ENCODE measurements at regions not wholly inside any gene's neighbourhood (a gene's known extent, or its start where the extent isn't known, plus 50 kb on each side); places are given as distances from the start of the nearest gene placed in this dataset.

DNA sequence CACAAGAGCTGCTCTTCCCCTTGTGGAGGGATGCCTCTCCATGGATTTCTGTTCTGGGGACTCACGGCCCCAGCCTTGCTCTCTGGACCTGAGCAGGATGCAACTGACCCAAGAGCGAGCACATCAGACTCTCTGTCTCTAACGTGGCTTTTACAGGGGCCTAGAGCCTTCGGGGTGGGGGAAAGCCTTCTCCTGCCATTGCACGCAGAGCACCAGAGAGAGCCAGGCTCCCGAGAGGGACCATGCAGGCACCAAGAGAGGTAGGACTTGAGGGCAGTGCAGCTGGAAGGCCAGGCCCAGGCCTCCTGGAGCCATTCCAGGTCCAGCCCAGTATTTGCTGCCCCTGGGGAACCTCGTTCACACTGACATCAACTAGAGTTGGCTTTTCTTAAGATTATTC, 475.6 kb upstream of the MYT1L start:
- H3K36me3 Mint-ChIP-seq (ENCODE audit: low read depth), result no peaks in the 10 kb centered on the region; the same call in none of the 2 replicates
- H3K9me3 Mint-ChIP-seq, result peaks cover 69% of the 10 kb centered on the region
- no peak overlapping the region for H3K27ac Mint-ChIP-seq
- TF ChIP-seq, protein P1, sequence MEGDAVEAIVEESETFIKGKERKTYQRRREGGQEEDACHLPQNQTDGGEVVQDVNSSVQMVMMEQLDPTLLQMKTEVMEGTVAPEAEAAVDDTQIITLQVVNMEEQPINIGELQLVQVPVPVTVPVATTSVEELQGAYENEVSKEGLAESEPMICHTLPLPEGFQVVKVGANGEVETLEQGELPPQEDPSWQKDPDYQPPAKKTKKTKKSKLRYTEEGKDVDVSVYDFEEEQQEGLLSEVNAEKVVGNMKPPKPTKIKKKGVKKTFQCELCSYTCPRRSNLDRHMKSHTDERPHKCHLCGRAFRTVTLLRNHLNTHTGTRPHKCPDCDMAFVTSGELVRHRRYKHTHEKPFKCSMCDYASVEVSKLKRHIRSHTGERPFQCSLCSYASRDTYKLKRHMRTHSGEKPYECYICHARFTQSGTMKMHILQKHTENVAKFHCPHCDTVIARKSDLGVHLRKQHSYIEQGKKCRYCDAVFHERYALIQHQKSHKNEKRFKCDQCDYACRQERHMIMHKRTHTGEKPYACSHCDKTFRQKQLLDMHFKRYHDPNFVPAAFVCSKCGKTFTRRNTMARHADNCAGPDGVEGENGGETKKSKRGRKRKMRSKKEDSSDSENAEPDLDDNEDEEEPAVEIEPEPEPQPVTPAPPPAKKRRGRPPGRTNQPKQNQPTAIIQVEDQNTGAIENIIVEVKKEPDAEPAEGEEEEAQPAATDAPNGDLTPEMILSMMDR (IDR thresholded peaks at IDR 0.05), result no peak
- H3K4me3 Mint-ChIP-seq, result no peak overlapping the region
- no peak for DNase-seq
- H3K27me3 Mint-ChIP-seq (ENCODE audit: insufficient read depth), result no peaks in the 10 kb centered on the region; the same call in 1 of the 2 replicates
- H3K4me1 Mint-ChIP-seq (ENCODE audit: low read depth), result no peaks in the 10 kb centered on the region

DNA sequence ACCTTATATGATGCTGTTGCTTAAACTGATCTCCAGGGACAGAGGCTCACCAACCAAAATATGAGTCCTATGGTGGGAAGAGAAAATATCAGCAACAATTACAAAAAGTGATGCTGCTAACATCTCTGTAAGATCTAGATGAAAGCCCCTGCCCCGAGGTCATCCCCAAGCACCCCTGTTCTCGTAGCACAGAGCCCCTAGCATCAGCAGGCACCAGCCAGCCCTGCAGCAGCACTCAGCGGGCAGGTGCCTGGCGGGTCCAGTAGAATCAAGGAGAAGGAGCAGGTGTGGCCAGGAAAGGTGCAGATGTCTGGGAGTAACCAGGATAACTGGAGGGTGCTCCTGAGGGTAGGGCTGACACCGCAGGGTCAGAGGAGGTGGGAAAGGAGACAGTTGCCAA, 474.2 kb upstream of the MYT1L start:
- no peaks in the 10 kb centered on the region; the same call in none of the 2 replicates for H3K36me3 Mint-ChIP-seq (ENCODE audit: low read depth)
- TF ChIP-seq, protein P1 (IDR thresholded peaks at IDR 0.05), result no peak

DNA sequence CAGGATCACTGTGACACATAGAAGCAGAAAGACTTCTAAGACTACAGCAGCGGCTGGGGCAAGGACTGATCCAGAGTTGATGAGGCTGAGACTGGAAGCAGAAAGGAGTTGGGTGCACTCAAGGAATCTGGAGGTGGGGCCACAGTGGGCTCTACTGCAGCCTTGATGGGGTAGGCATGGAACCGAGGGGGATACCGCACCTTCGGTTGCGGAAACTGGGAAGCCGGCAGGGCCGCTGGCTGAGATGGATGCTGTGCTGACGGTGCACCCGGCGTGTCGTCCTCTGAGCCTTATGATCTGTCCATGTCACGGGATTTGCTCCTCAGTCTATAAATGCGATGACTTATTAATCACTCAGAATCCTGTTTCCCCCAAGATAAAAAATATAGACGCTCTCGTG, 473.5 kb upstream of the MYT1L start:
- no peaks in the 10 kb centered on the region; the same call in 1 of the 2 replicates for H3K27me3 Mint-ChIP-seq (ENCODE audit: insufficient read depth)
- no peaks in the 10 kb centered on the region; the same call in none of the 2 replicates for H3K36me3 Mint-ChIP-seq (ENCODE audit: low read depth)
- no peak for DNase-seq
- H3K9me3 Mint-ChIP-seq, result peaks cover 65% of the 10 kb centered on the region
- no peak overlapping the region for H3K4me3 Mint-ChIP-seq
- H3K4me1 Mint-ChIP-seq (ENCODE audit: low read depth), result no peaks in the 10 kb centered on the region
- H3K27ac Mint-ChIP-seq, result no peak overlapping the region
- TF ChIP-seq, protein P1 (IDR thresholded peaks at IDR 0.05), result no peak

More for the DNA sequence above, 474.2 kb upstream of the MYT1L start:
- DNase-seq, result no peak
- no peak overlapping the region for H3K4me3 Mint-ChIP-seq
- no peak overlapping the region for H3K27ac Mint-ChIP-seq
- peaks cover 72% of the 10 kb centered on the region for H3K9me3 Mint-ChIP-seq
- H3K27me3 Mint-ChIP-seq (ENCODE audit: insufficient read depth), result no peaks in the 10 kb centered on the region; the same call in 1 of the 2 replicates
- no peaks in the 10 kb centered on the region for H3K4me1 Mint-ChIP-seq (ENCODE audit: low read depth)

DNA sequence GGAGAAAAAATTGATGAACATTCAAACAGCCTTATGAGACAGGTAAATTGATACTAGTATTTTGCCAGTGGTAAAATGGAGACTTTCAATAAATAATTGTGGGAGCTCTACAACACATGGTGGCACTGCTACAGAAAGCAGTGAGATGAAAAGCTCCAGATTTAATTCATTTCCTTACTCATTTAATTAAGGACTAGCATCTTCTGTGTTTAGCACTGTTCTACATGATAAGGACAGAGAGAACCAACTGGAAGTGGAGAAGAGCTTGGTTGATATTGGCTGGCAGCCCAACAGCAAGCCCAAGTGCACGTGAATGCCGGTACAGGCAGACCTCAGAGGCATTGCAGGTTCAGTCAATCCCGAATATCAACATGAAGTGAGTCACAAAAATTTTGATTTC, 470.4 kb upstream of the MYT1L start:
- peaks cover 66% of the 10 kb centered on the region for H3K9me3 Mint-ChIP-seq
- TF ChIP-seq, protein P1 (IDR thresholded peaks at IDR 0.05), result no peak
- no peak overlapping the region for H3K27ac Mint-ChIP-seq
- H3K4me1 Mint-ChIP-seq (ENCODE audit: low read depth), result no peaks in the 10 kb centered on the region
- H3K27me3 Mint-ChIP-seq (ENCODE audit: insufficient read depth), result no peaks in the 10 kb centered on the region; the same call in none of the 2 replicates
- H3K4me3 Mint-ChIP-seq, result no peak overlapping the region
- H3K36me3 Mint-ChIP-seq (ENCODE audit: low read depth), result no peaks in the 10 kb centered on the region; the same call in 1 of the 2 replicates
- DNase-seq, result no peak

DNA sequence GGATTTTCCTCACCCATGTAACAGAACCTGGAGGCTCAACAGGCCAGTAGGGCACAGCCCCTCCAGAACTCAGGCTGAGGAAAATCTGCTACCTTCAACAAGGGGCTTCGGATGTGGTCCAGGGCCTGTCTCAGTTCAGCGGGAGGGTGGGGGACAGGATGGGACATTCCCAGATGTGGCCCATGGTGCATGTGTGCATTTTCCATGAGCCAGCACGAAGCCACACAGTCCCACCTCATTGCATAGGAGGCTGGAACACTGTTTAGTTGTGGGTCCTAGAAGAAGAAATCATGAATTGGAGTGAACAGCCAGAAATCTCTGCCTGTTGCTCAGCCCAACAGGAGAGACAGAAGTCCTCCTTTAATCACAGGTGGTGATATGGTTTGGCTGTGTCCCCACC, 469.6 kb upstream of the MYT1L start:
- Mint-ChIP-seq H3K4me3 (no peak overlapping the region), H3K27me3 (ENCODE audit: insufficient read depth) (no peaks in the 10 kb centered on the region; the same call in none of the 2 replicates), H3K27ac (no peak overlapping the region), H3K9me3 (peaks cover 66% of the 10 kb centered on the region), H3K36me3 (ENCODE audit: low read depth) (no peaks in the 10 kb centered on the region; the same call in 1 of the 2 replicates), H3K4me1 (ENCODE audit: low read depth) (no peaks in the 10 kb centered on the region)
- TF ChIP-seq, protein P1 (IDR thresholded peaks at IDR 0.05), result no peak
- DNase-seq, result no peak

Data from HFFc6 (cell line).